HCT116 (cell line): ENCODE measurements at regions not wholly inside any gene's neighbourhood (a gene's known extent, or its start where the extent isn't known, plus 50 kb on each side); places are given as distances from the start of the nearest gene placed in this dataset.

Experiments
- ATAC-seq: fragments of 200-7000 bp; cut with Tn5 transposase; 2 replicates; pipeline ENCODE4 v1.9.1; 2020; ENCODE audit warnings: mild to moderate bottlenecking, moderate library complexity
- BruUV-seq: library from RNA; stranded (reverse); fragments of 400-500 nt; replicated peaks from 2 replicates; lab custom pipeline; 2021; lab: Mats Ljungman, UMichigan
- CTCF ChIA-PET: fragments of 300-600 bp; sonication (Branson Sonifier 250); formaldehyde crosslinking; loops from one replicate; lab custom pipeline; 2021; ENCODE audit warnings: antibody characterized with exemption; lab: Charles Lee
- POLR2A ChIA-PET: fragments of 300-600, 350-600 bp; sonication (Branson Sonifier 250); formaldehyde crosslinking; loops from one replicate; lab custom pipeline; 2021; ENCODE audit warnings: antibody characterized with exemption; lab: Charles Lee
- RAD21 ChIA-PET, 2 experiments: fragments of 300-600 bp; sonication (Branson Sonifier 250); formaldehyde crosslinking; loops; one replicate each; lab custom pipeline; 2023; ENCODE audit warnings: low total read pairs in 2 of 2; ENCODE audit not compliant: uncharacterized antibody in 2 of 2, unreplicated experiment in 2 of 2, low non-redundant PET in 1 of 2; lab: Charles Lee
- DNase-seq: peaks from one replicate; pipeline ENCODE4 v3.0.0-alpha.2; 2010; ENCODE audit warnings: low read depth, low spot score
- H2AFZ ChIP-seq: fragments of 200-600 bp; shearing (Covaris generic), sonication (generic); 2 replicates; pipeline ENCODE4 v1.6.1; 2017; ENCODE audit warnings: low read depth, mixed run types, mixed read lengths, antibody characterized with exemption, low read length; ENCODE audit not compliant: poor library complexity, severe bottlenecking
- H3K27ac ChIP-seq: 2 replicates; pipeline ENCODE4 v1.5.1; 2012; ENCODE audit warnings: low read depth, low read length
- H3K27me3 ChIP-seq: fragments of 200-600 bp; sonication (generic); 2 replicates; pipeline ENCODE4 v1.6.1; 2016; ENCODE audit warnings: mixed run types, low read length, mixed read lengths; ENCODE audit not compliant: insufficient read depth
- H3K36me3 ChIP-seq, 2 experiments: fragments of 200-500 bp in 1 of 2; fragments of 200-600 bp in 1 of 2; sonication (Bioruptor generic) in 1 of 2; sonication (generic) in 1 of 2; 2 replicates each; pipeline versions ENCODE4 v1.5.1 to v1.6.1; 2014 to 2016; ENCODE audit warnings: low read length in 2 of 2, inconsistent platforms in 1 of 2, mixed read lengths in 1 of 2, mixed run types in 1 of 2; ENCODE audit not compliant: insufficient read depth in 2 of 2, control insufficient read depth in 1 of 2
- H3K4me1 ChIP-seq, 2 experiments: fragments of 200-600 bp in 1 of 2; sonication (generic) in 1 of 2; 2 replicates each; pipeline versions ENCODE4 v1.5.1 to v1.6.1; 2012 to 2017; ENCODE audit warnings: low read length in 2 of 2, inconsistent platforms in 1 of 2, mild to moderate bottlenecking in 1 of 2, mixed read lengths in 1 of 2, mixed run types in 1 of 2, moderate library complexity in 1 of 2; ENCODE audit not compliant: insufficient read depth in 2 of 2, control insufficient read depth in 1 of 2
- H3K4me2 ChIP-seq: fragments of 200-600 bp; sonication (generic); 2 replicates; pipeline ENCODE4 v1.6.1; 2017; ENCODE audit warnings: mixed run types, low read length, mixed read lengths
- H3K4me3 ChIP-seq, 2 experiments: fragments of 200-600 bp in 1 of 2; sonication (generic) in 1 of 2; replicated peaks in 1 of 2; 2 replicates each; pipeline ENCODE4 v1.5.1; 2011 to 2016; ENCODE audit warnings: low read length in 2 of 2, control low read depth in 1 of 2, low read depth in 1 of 2, mild to moderate bottlenecking in 1 of 2, mixed read lengths in 1 of 2, mixed run types in 1 of 2
- H3K79me2 ChIP-seq: fragments of 200-600 bp; sonication (generic); 2 replicates; pipeline ENCODE4 v1.6.1; 2017; ENCODE audit warnings: mild to moderate bottlenecking, mixed run types, low read length, moderate library complexity, mixed read lengths; ENCODE audit not compliant: insufficient read depth
- H3K9ac ChIP-seq: fragments of 200-600 bp; sonication (generic); 2 replicates; pipeline ENCODE4 v1.6.1; 2016; ENCODE audit warnings: low read length, mixed read lengths
- H3K9me2 ChIP-seq: fragments of 200-600 bp; sonication (generic), shearing (Covaris generic); 2 replicates; pipeline ENCODE4 v1.6.1; 2017; ENCODE audit warnings: mixed run types, mild to moderate bottlenecking, moderate library complexity; ENCODE audit not compliant: insufficient read depth
- H3K9me3 ChIP-seq, 2 experiments: fragments of 200-500 bp in 1 of 2; fragments of 200-600 bp in 1 of 2; sonication (Bioruptor generic) in 1 of 2; sonication (generic) in 1 of 2; 2 replicates each; pipeline ENCODE4 v1.6.1; 2014 to 2017; ENCODE audit warnings: low read length in 2 of 2, mixed read lengths in 2 of 2, inconsistent platforms in 1 of 2, low read depth in 1 of 2, mild to moderate bottlenecking in 1 of 2, mixed run types in 1 of 2, moderate library complexity in 1 of 2; ENCODE audit not compliant: control insufficient read depth in 1 of 2, insufficient read depth in 1 of 2
- H4K20me1 ChIP-seq: fragments of 200-600 bp; sonication (generic), shearing (Covaris generic); 2 replicates; pipeline ENCODE4 v1.6.1; 2017; ENCODE audit warnings: mixed run types, mild to moderate bottlenecking, moderate library complexity; ENCODE audit not compliant: insufficient read depth
- EGR1 ChIP-seq: IDR thresholded peaks from 2 replicates; pipeline ENCODE4 v1.6.1; 2012; ENCODE audit warnings: low read depth
- ELF1 ChIP-seq: IDR thresholded peaks from 2 replicates; pipeline ENCODE4 v1.6.1; 2012; ENCODE audit warnings: low read depth, borderline replicate concordance
- FOSL1 ChIP-seq: IDR thresholded peaks from 2 replicates; pipeline ENCODE4 v1.6.1; 2012; ENCODE audit warnings: low read depth
- JUND ChIP-seq: IDR thresholded peaks from 2 replicates; pipeline ENCODE4 v1.6.1; 2012
- POLR2A ChIP-seq: IDR thresholded peaks from 2 replicates; pipeline ENCODE4 v1.7.0; 2011; ENCODE audit warnings: borderline replicate concordance; ENCODE audit not compliant: insufficient read depth, insufficient read length; ENCODE audit errors: extremely low read depth
- RAD21 ChIP-seq: IDR thresholded peaks from 2 replicates; pipeline ENCODE4 v1.6.1; 2012; ENCODE audit warnings: low read depth, mild to moderate bottlenecking
- SIN3A ChIP-seq: IDR thresholded peaks from 2 replicates; pipeline ENCODE4 v1.6.1; 2012; ENCODE audit warnings: low read depth
- SP1 ChIP-seq: IDR thresholded peaks from 2 replicates; pipeline ENCODE4 v1.6.1; 2012; ENCODE audit warnings: low read depth
- SRF ChIP-seq: IDR thresholded peaks from 2 replicates; pipeline ENCODE4 v1.6.1; 2012; ENCODE audit warnings: low read depth
- YY1 ChIP-seq: IDR thresholded peaks from 2 replicates; pipeline ENCODE4 v1.6.1; 2011; ENCODE audit warnings: low read length, low read depth, moderate library complexity, mild to moderate bottlenecking; ENCODE audit not compliant: insufficient replicate concordance; ENCODE audit errors: extremely low read depth
- ZNF274 ChIP-seq: fragments of 200-500 bp; sonication (Bioruptor generic); IDR thresholded peaks from 2 replicates; pipeline ENCODE4 v1.6.1; 2014; ENCODE audit warnings: mild to moderate bottlenecking, low read depth, low read length, inconsistent platforms
- intact Hi-C: fragments of 100-400 bp; cut with micrococcal nuclease; formaldehyde crosslinking; loops from 2 replicates; pipeline ENCODE4 v1.10.0; 2022
- TF ChIP-seq, protein P1 (sequence below): IDR thresholded peaks from 2 replicates; pipeline ENCODE4 v1.6.1; 2012; ENCODE audit warnings: low read depth
- TF ChIP-seq, protein P2 (sequence below): IDR thresholded peaks from 2 replicates; pipeline ENCODE4 v1.6.1; 2012
- TF ChIP-seq, protein P3 (sequence below): IDR thresholded peaks from 2 replicates; pipeline ENCODE4 v1.6.1; 2011; ENCODE audit warnings: mild to moderate bottlenecking, low read length, moderate library complexity; ENCODE audit not compliant: insufficient replicate concordance; ENCODE audit errors: extremely low read depth

DNA sequence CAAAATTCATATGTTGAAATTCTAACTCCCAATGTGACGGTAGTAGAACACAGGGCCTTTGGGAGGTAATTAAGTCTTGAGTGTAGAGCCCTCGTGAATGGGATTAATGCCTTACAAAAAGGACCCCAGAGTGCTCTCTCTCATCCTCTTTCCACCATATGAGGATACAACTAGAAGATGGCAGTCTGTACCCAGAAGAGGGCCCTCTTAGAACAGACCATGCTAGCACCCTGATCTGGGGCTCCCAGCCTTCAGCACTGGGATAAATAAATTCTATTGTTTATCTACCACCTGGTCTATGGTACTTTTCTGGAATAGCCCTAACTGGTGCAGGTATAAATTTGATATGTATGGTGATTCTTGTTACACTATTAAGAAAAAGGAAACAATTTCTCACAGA, 332.3 kb downstream of the BRINP1 start:
- BruUV-seq = no TSS peak
- no peaks in the 10 kb centered on the region for H4K20me1 ChIP-seq
- POLR2A ChIA-PET = no interaction called here
- H3K4me3 ChIP-seq = no peak overlapping the region
- DNase-seq (no peak), ATAC-seq (no peak)
- H2AFZ ChIP-seq = no peak overlapping the region
- CTCF ChIA-PET = no interaction called here
- no peaks in the 10 kb centered on the region for H3K9me2 ChIP-seq
- no peak overlapping the region for H3K9ac ChIP-seq
- no peaks in the 10 kb centered on the region for H3K79me2 ChIP-seq
- no peak overlapping the region for H3K4me2 ChIP-seq
- intact Hi-C loops = no loop called here
- TF ChIP-seq ELF1 = no peak
- TF ChIP-seq EGR1 = no peak
- TF ChIP-seq POLR2A = no peak
- TF ChIP-seq, protein P1, sequence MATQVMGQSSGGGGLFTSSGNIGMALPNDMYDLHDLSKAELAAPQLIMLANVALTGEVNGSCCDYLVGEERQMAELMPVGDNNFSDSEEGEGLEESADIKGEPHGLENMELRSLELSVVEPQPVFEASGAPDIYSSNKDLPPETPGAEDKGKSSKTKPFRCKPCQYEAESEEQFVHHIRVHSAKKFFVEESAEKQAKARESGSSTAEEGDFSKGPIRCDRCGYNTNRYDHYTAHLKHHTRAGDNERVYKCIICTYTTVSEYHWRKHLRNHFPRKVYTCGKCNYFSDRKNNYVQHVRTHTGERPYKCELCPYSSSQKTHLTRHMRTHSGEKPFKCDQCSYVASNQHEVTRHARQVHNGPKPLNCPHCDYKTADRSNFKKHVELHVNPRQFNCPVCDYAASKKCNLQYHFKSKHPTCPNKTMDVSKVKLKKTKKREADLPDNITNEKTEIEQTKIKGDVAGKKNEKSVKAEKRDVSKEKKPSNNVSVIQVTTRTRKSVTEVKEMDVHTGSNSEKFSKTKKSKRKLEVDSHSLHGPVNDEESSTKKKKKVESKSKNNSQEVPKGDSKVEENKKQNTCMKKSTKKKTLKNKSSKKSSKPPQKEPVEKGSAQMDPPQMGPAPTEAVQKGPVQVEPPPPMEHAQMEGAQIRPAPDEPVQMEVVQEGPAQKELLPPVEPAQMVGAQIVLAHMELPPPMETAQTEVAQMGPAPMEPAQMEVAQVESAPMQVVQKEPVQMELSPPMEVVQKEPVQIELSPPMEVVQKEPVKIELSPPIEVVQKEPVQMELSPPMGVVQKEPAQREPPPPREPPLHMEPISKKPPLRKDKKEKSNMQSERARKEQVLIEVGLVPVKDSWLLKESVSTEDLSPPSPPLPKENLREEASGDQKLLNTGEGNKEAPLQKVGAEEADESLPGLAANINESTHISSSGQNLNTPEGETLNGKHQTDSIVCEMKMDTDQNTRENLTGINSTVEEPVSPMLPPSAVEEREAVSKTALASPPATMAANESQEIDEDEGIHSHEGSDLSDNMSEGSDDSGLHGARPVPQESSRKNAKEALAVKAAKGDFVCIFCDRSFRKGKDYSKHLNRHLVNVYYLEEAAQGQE = no peak
- TF ChIP-seq JUND = no peak
- TF ChIP-seq ZNF274 = no peak
- no peaks in the 10 kb centered on the region for H3K4me1 ChIP-seq
- no peaks in the 10 kb centered on the region for H3K36me3 ChIP-seq
- RAD21 ChIA-PET = no interaction called here
- no peak overlapping the region for H3K27ac ChIP-seq
- peaks cover 6 to 31% of the 10 kb centered on the region in 2 experiments; a peak in 2 of 4 replicates for H3K9me3 ChIP-seq
- H3K27me3 ChIP-seq = no peaks in the 10 kb centered on the region

DNA sequence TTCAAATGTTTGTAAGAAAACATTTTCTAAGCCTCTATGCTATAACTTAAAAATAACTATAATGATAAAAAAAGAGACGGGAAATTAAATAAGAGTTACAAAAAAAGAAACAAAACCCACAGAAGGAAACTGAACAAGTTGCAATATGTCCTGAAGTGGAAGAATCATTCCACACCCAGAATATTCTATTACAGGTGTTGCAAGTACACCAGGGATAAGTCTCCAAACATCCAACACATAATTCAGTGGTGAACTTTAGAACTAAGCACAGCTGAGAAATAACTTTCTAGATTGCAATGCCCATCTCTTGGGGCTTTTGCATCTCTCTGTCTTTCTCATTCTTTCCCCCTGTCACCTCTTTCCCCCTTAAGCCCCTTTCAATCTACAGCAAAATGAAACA, 325.2 kb downstream of the BRINP1 start:
- ChIA-PET CTCF (no interaction called here), POLR2A (no interaction called here), RAD21 (no interaction called here)
- no peak for ATAC-seq
- no peaks in the 10 kb centered on the region for H3K4me1 ChIP-seq
- intact Hi-C loops = no loop called here
- no peak overlapping the region for H3K9ac ChIP-seq
- H4K20me1 ChIP-seq = no peaks in the 10 kb centered on the region
- no peaks in the 10 kb centered on the region for H3K79me2 ChIP-seq
- no peak overlapping the region for H2AFZ ChIP-seq
- no peak overlapping the region for H3K4me2 ChIP-seq
- DNase-seq = no peak
- no peaks in the 10 kb centered on the region for H3K9me2 ChIP-seq
- H3K4me3 ChIP-seq = no peak overlapping the region
- H3K36me3 ChIP-seq = no peaks in the 10 kb centered on the region
- no TSS peak for BruUV-seq
- H3K27ac ChIP-seq = no peak overlapping the region
- no peaks in the 10 kb centered on the region for H3K27me3 ChIP-seq
- peaks cover 15 to 27% of the 10 kb centered on the region in 2 experiments; a peak in 2 of 4 replicates for H3K9me3 ChIP-seq
- no peak for TF ChIP-seq SRF
- TF ChIP-seq, protein P2, sequence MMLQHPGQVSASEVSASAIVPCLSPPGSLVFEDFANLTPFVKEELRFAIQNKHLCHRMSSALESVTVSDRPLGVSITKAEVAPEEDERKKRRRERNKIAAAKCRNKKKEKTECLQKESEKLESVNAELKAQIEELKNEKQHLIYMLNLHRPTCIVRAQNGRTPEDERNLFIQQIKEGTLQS = no peak
- no peak for TF ChIP-seq SIN3A
- no peak for TF ChIP-seq RAD21
- no peak for TF ChIP-seq SP1
- TF ChIP-seq JUND = no peak
- TF ChIP-seq, protein P3, sequence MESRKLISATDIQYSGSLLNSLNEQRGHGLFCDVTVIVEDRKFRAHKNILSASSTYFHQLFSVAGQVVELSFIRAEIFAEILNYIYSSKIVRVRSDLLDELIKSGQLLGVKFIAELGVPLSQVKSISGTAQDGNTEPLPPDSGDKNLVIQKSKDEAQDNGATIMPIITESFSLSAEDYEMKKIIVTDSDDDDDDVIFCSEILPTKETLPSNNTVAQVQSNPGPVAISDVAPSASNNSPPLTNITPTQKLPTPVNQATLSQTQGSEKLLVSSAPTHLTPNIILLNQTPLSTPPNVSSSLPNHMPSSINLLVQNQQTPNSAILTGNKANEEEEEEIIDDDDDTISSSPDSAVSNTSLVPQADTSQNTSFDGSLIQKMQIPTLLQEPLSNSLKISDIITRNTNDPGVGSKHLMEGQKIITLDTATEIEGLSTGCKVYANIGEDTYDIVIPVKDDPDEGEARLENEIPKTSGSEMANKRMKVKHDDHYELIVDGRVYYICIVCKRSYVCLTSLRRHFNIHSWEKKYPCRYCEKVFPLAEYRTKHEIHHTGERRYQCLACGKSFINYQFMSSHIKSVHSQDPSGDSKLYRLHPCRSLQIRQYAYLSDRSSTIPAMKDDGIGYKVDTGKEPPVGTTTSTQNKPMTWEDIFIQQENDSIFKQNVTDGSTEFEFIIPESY = no peak
- no peak for TF ChIP-seq FOSL1
- no peak for TF ChIP-seq YY1
